K562 (cell line): ENCODE measurements at regions not wholly inside any gene's neighbourhood (a gene's known extent, or its start where the extent isn't known, plus 50 kb on each side); places are given as distances from the start of the nearest gene placed in this dataset.

Source experiments
- CHD4 ChIP-seq: fragments of 200-600 bp; sonication (generic); IDR thresholded peaks from 3 replicates; pipeline ENCODE4 v1.6.1; 2012; ENCODE audit warnings: low read depth, mild to moderate bottlenecking, mixed read lengths, low read length, inconsistent platforms; ENCODE audit not compliant: insufficient read depth, insufficient replicate concordance, poor library complexity, severe bottlenecking
- CUX1 ChIP-seq: fragments of 200-800 bp; sonication (Bioruptor generic); IDR thresholded peaks from 2 replicates; pipeline ENCODE4 v1.6.1; 2016; ENCODE audit warnings: missing genetic modification characterization, missing compliant biosample characterization
- DLX4 ChIP-seq: fragments of 250-450 bp; sonication (Bioruptor Pico); IDR thresholded peaks from 2 replicates; pipeline ENCODE4 v1.6.1; 2021; ENCODE audit warnings: mild to moderate bottlenecking
- EP300 ChIP-seq: IDR thresholded peaks from 2 replicates; pipeline ENCODE4 v1.6.1; 2012; ENCODE audit warnings: low read length, improper control_type of control experiment
- EP400 ChIP-seq: fragments of 450-650 bp; IDR thresholded peaks from 2 replicates; pipeline ENCODE4 v1.6.1; 2017; ENCODE audit warnings: antibody characterized with exemption, mild to moderate bottlenecking, moderate library complexity
- FOXP1 ChIP-seq: sonication (generic); formaldehyde crosslinking; IDR thresholded peaks from 2 replicates; pipeline ENCODE4 v1.8.0; 2022; ENCODE audit warnings: mild to moderate bottlenecking, missing genetic modification reagents
- KDM4B ChIP-seq, 2 experiments: fragments of 450-650 bp in 1 of 2; sonication (generic) in 1 of 2; IDR thresholded peaks; 2 replicates each; pipeline ENCODE4 v1.6.1; 2016 to 2017; ENCODE audit warnings: borderline replicate concordance in 2 of 2, antibody characterized with exemption in 1 of 2, low read depth in 1 of 2, mild to moderate bottlenecking in 1 of 2
- MAFK ChIP-seq: IDR thresholded peaks from 2 replicates; pipeline ENCODE4 v1.6.1; 2011; ENCODE audit warnings: low read length, improper control_type of control experiment
- NCOA1 ChIP-seq: fragments of 450-650 bp; IDR thresholded peaks from 2 replicates; pipeline ENCODE4 v1.6.1; 2016; ENCODE audit warnings: low read depth
- NRF1 ChIP-seq, 2 experiments: fragments of 450-650 bp; IDR thresholded peaks in 1 of 2; conservative IDR thresholded peaks in 1 of 2; 2 replicates each; pipeline ENCODE4 v1.6.1; 2014; ENCODE audit warnings: mild to moderate bottlenecking in 2 of 2
- PHTF2 ChIP-seq: fragments of 250-450 bp; sonication (Bioruptor Pico); IDR thresholded peaks from 2 replicates; pipeline ENCODE4 v1.5.0; 2021; ENCODE audit warnings: mild to moderate bottlenecking
- POLR2H ChIP-seq: IDR thresholded peaks from 2 replicates; pipeline ENCODE4 v1.6.1; 2016; ENCODE audit warnings: missing genetic modification characterization, low read depth, mild to moderate bottlenecking, control low read depth, missing compliant biosample characterization, moderate library complexity
- PYGO2 ChIP-seq: fragments of 450-650 bp; IDR thresholded peaks from 2 replicates; pipeline ENCODE4 v1.6.1; 2016; ENCODE audit warnings: mild to moderate bottlenecking, missing genetic modification characterization, moderate library complexity, missing compliant biosample characterization
- RFX1 ChIP-seq: fragments of 450-650 bp; IDR thresholded peaks from 2 replicates; pipeline ENCODE4 v1.6.1; 2016; ENCODE audit warnings: mild to moderate bottlenecking, moderate library complexity
- SMAD1 ChIP-seq: fragments of 150-350 bp; IDR thresholded peaks from 2 replicates; pipeline ENCODE4 v1.6.1; 2014; ENCODE audit warnings: low read length, low read depth; ENCODE audit not compliant: partially characterized antibody
- ZBTB2 ChIP-seq: fragments of 450-650 bp; IDR thresholded peaks from 2 replicates; pipeline ENCODE4 v1.6.1; 2016; ENCODE audit warnings: antibody characterized with exemption
- ZC3H4 ChIP-seq: sonication (generic); formaldehyde crosslinking; IDR thresholded peaks from 2 replicates; pipeline ENCODE4 v1.9.0; 2021; ENCODE audit warnings: missing genetic modification reagents, borderline replicate concordance
- ZNF449 ChIP-seq: fragments of 250-450 bp; sonication (Bioruptor Pico); IDR thresholded peaks from 2 replicates; pipeline ENCODE4 v1.8.0; 2022; ENCODE audit warnings: moderate library complexity, mild to moderate bottlenecking, inconsistent platforms
- ZNF584 ChIP-seq: fragments of 200-800 bp; sonication (Bioruptor generic); IDR thresholded peaks from 2 replicates; pipeline ENCODE4 v1.6.1; 2016; ENCODE audit warnings: low read depth, mild to moderate bottlenecking, missing genetic modification characterization, missing compliant biosample characterization

- TF ChIP-seq POLR2H (tag) (no peak), ZC3H4 (CRISPR knock-in tag) (no peak), EP400 (no peak; the same call in 1 of the 2 replicates), DLX4 (no peak), NCOA1 (peak; percentile 94), PYGO2 (tag) (0 out of 2 replicates have a peak, but pooled peaks have one; percentile 59), MAFK (peak; percentile 29; the same call in 1 of the 2 replicates), EP300 (peak; percentile 98), PHTF2 (CRISPR knock-in tag) (no peak), CUX1 (peak; percentile 62; the same call in 1 of the 2 replicates), KDM4B (IDR thresholded peaks at IDR 0.05; ENCODE audit: borderline replicate concordance in 2 of 2, low read depth in 1 of 2) (peak in 1 of 2 experiments; percentile 56; a peak in 1 of 4 replicates), RFX1 (no peak), ZBTB2 (peak; percentile 92), SMAD1 (peak; percentile 72), ZNF584 (CRISPR knock-in tag) (peak; percentile 98), NRF1 (conservative IDR thresholded peaks at IDR 0.05 in 1 of 2, IDR thresholded peaks at IDR 0.05 in 1 of 2) (peak; percentile 79 to 83), FOXP1 (no peak), CHD4 (no peak), ZNF449 (CRISPR knock-in tag) (no peak)
These were observed 65.3 kb upstream of the PSEN2 start (continued) for GRCh38 chr1:226804907-226805759.
